MM.1S (cell line): ENCODE measurements at regions not wholly inside any gene's neighbourhood (a gene's known extent, or its start where the extent isn't known, plus 50 kb on each side); places are given as distances from the start of the nearest gene placed in this dataset.

ENCODE experiments used
- DNase-seq: peaks from one replicate; pipeline ENCODE4 v3.0.0-alpha.2; 2015
- H2AFZ ChIP-seq: fragments of 300-600 bp; sonication (generic); 2 replicates; pipeline ENCODE4 v1.6.0; 2016; ENCODE audit warnings: antibody characterized with exemption, low read length
- H3F3A ChIP-seq: fragments of 300-600 bp; sonication (generic); 2 replicates; pipeline ENCODE4 v1.6.1; 2016; ENCODE audit warnings: mild to moderate bottlenecking, antibody characterized with exemption, low read length, moderate library complexity, mixed read lengths; ENCODE audit not compliant: insufficient read depth
- H3K27ac ChIP-seq: fragments of 300-600 bp; sonication (generic); 2 replicates; pipeline ENCODE4 v1.5.1; 2016; ENCODE audit warnings: mild to moderate bottlenecking, low read length
- H3K27me3 ChIP-seq: fragments of 300-600 bp; sonication (generic); replicated peaks from 2 replicates; pipeline ENCODE4 v1.6.0; 2016; ENCODE audit warnings: low read length; ENCODE audit not compliant: insufficient read depth
- H3K36me3 ChIP-seq: fragments of 300-600 bp; sonication (generic); replicated peaks from 2 replicates; pipeline ENCODE4 v1.6.1; 2016; ENCODE audit warnings: mild to moderate bottlenecking, low read length, mixed read lengths; ENCODE audit not compliant: insufficient read depth
- H3K4me1 ChIP-seq: fragments of 300-600 bp; sonication (generic); 2 replicates; pipeline ENCODE4 v1.6.1; 2016; ENCODE audit warnings: low read length, mixed read lengths
- H3K4me2 ChIP-seq: fragments of 300-600 bp; sonication (generic); 2 replicates; pipeline ENCODE4 v1.6.0; 2016; ENCODE audit warnings: low read depth, low read length
- H3K4me3 ChIP-seq: fragments of 300-600 bp; sonication (generic); 2 replicates; pipeline ENCODE4 v1.5.1; 2016; ENCODE audit warnings: low read length, mixed read lengths
- H3K79me2 ChIP-seq: fragments of 300-600 bp; sonication (generic); 2 replicates; pipeline ENCODE4 v1.6.1; 2016; ENCODE audit warnings: mixed run types, low read length, mixed read lengths
- H3K9ac ChIP-seq: fragments of 300-600 bp; sonication (generic); 2 replicates; pipeline ENCODE4 v1.6.1; 2016; ENCODE audit warnings: low read length, mixed read lengths
- H3K9me2 ChIP-seq: fragments of 300-600 bp; sonication (generic); replicated peaks from 2 replicates; pipeline ENCODE4 v1.6.1; 2016; ENCODE audit warnings: mild to moderate bottlenecking, low read length, mixed read lengths; ENCODE audit not compliant: insufficient read depth
- H3K9me3 ChIP-seq: fragments of 300-600 bp; sonication (generic); replicated peaks from 2 replicates; pipeline ENCODE4 v1.6.1; 2016; ENCODE audit warnings: mild to moderate bottlenecking, low read length, mixed read lengths; ENCODE audit not compliant: insufficient read depth
- H4K20me1 ChIP-seq: fragments of 300-600 bp; sonication (generic); 2 replicates; pipeline ENCODE4 v1.6.1; 2016; ENCODE audit warnings: mild to moderate bottlenecking, low read length, moderate library complexity, mixed read lengths; ENCODE audit not compliant: insufficient read depth
- CTCF ChIP-seq: fragments of 300-600 bp; sonication (generic); IDR thresholded peaks from 2 replicates; pipeline ENCODE4 v1.5.1; 2016; ENCODE audit warnings: antibody characterized with exemption, low read length, mixed read lengths
- EZH2 ChIP-seq: fragments of 300-600 bp; sonication (generic); optimal IDR thresholded peaks from 2 replicates; pipeline ENCODE3; 2017; ENCODE audit warnings: low read depth, mild to moderate bottlenecking, antibody characterized with exemption, low read length, mixed read lengths
- EZH2phosphoT487 ChIP-seq: fragments of 300-600 bp; sonication (generic); IDR thresholded peaks from 2 replicates; pipeline ENCODE4 v1.6.1; 2018; ENCODE audit warnings: antibody characterized with exemption, low read length

DNA sequence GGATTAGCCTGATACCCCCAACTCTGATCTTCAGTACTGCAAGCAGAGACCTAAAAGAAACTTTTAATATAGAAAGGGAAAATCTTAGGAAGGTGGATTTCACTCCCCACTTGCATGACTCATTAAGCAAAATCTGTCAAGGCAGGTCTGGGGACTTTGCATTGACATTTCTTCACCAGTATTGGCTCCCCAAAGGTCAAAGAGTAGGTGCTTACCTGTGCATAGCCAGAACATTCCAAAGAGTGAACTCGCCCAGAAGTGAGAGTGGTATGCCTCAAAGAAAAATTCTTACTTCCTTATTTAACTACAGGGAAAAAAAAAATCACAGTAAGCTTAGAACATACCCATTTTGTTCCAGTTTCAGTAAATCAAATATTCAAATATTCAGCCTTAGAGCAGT is 140.9 kb upstream of the TP63 start:
- H3K9ac ChIP-seq = no peak overlapping the region
- H3F3A ChIP-seq = no peaks in the 10 kb centered on the region
- H3K79me2 ChIP-seq = no peaks in the 10 kb centered on the region
- H3K9me3 ChIP-seq = no peaks in the 10 kb centered on the region
- no peaks in the 10 kb centered on the region for H3K9me2 ChIP-seq
- no peak overlapping the region for H3K27ac ChIP-seq
- H4K20me1 ChIP-seq = no peaks in the 10 kb centered on the region
- no peak for DNase-seq
- no peak overlapping the region for H2AFZ ChIP-seq
- H3K27me3 ChIP-seq = no peaks in the 10 kb centered on the region
- no peaks in the 10 kb centered on the region for H3K4me1 ChIP-seq
- H3K36me3 ChIP-seq = no peaks in the 10 kb centered on the region
- no peak overlapping the region for H3K4me3 ChIP-seq
- no peak for TF ChIP-seq CTCF
- TF ChIP-seq EZH2phosphoT487 = no peak
- TF ChIP-seq EZH2 = no peak
- H3K4me2 ChIP-seq = no peak overlapping the region

- Histone ChIP-seq H3K4me3 (no peak overlapping the region), H3K27me3 (no peaks in the 10 kb centered on the region), H3K9me3 (no peaks in the 10 kb centered on the region), H3K79me2 (no peaks in the 10 kb centered on the region), H3F3A (no peaks in the 10 kb centered on the region), H3K4me1 (no peaks in the 10 kb centered on the region), H3K27ac (no peak overlapping the region), H4K20me1 (no peaks in the 10 kb centered on the region), H3K4me2 (no peak overlapping the region), H3K9me2 (no peaks in the 10 kb centered on the region), H3K9ac (no peak overlapping the region), H3K36me3 (no peaks in the 10 kb centered on the region), H2AFZ (no peak overlapping the region)
- no peak for TF ChIP-seq CTCF
- DNase-seq = no peak
Measured at GRCh38 chr3:189490749-189491148, 140.4 kb upstream of the TP63 start.

DNA sequence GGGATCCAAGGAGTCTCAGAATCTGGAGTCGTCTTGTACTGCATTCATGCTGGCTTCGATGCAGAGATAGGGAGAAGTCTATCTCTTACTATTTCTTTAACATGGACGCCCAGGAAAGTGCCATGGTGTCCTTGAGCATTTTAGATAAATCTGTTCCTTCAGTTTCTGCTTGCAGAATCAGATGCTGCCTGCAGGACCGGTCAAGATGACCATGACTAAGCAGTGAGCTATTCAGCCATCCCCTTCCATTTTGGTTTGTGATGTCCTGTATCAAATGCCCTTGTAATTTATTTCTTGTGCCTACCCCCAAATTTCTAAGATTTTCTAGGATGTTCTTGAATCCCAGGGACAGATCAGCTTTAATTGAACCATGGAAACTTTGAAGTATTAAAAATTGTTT is 139.4 kb upstream of the TP63 start:
- Histone ChIP-seq H3K27me3 (no peaks in the 10 kb centered on the region), H2AFZ (no peak overlapping the region), H3K27ac (no peak overlapping the region), H3K79me2 (no peaks in the 10 kb centered on the region), H3K9me3 (no peaks in the 10 kb centered on the region), H3K9me2 (no peaks in the 10 kb centered on the region), H3F3A (no peaks in the 10 kb centered on the region), H3K4me3 (no peak overlapping the region), H3K36me3 (no peaks in the 10 kb centered on the region), H3K4me2 (no peak overlapping the region), H4K20me1 (no peaks in the 10 kb centered on the region), H3K4me1 (no peaks in the 10 kb centered on the region), H3K9ac (no peak overlapping the region)
- TF ChIP-seq EZH2 (no peak), CTCF (no peak), EZH2phosphoT487 (no peak)
- DNase-seq = no peak

GRCh38 chr3:189493271-189493670 is 137.9 kb upstream of the TP63 start:
- H3K9ac ChIP-seq = no peak overlapping the region
- no peak overlapping the region for H3K4me3 ChIP-seq
- no peak overlapping the region for H3K27ac ChIP-seq
- H4K20me1 ChIP-seq = no peaks in the 10 kb centered on the region
- no peaks in the 10 kb centered on the region for H3K27me3 ChIP-seq
- H2AFZ ChIP-seq = no peak overlapping the region
- H3K4me2 ChIP-seq = no peak overlapping the region
- no peaks in the 10 kb centered on the region for H3K4me1 ChIP-seq
- no peaks in the 10 kb centered on the region for H3F3A ChIP-seq
- no peaks in the 10 kb centered on the region for H3K36me3 ChIP-seq
- TF ChIP-seq EZH2 (no peak), EZH2phosphoT487 (no peak), CTCF (no peak)
- no peaks in the 10 kb centered on the region for H3K79me2 ChIP-seq
- H3K9me2 ChIP-seq = no peaks in the 10 kb centered on the region
- H3K9me3 ChIP-seq = no peaks in the 10 kb centered on the region
- DNase-seq = no peak
